ENCODE measurements at regions not wholly inside any gene's neighbourhood (a gene's known extent, or its start where the extent isn't known, plus 50 kb on each side); places are given as distances from the start of the nearest gene placed in this dataset.

GRCh38 chr12:127623362-127623761, 643.6 kb upstream of the TMEM132C start:
- Mint-ChIP-seq H3K4me3 (no peak overlapping the region), H3K36me3 (no peaks in the 10 kb centered on the region)
- no peak for DNase-seq (ENCODE audit: low spot score in 2 of 2, unreplicated experiment in 2 of 2)

GRCh38 chr12:127625176-127625771, 641.7 kb upstream of the TMEM132C start:
- H3K9me3 Mint-ChIP-seq = no peaks in the 10 kb centered on the region
- H3K27me3 Mint-ChIP-seq (ENCODE audit: low read depth) = no peaks in the 10 kb centered on the region
- H3K36me3 Mint-ChIP-seq = no peaks in the 10 kb centered on the region
- H3K4me1 Mint-ChIP-seq = peaks cover 2% of the 10 kb centered on the region
- TF ChIP-seq CTCF (IDR thresholded peaks at IDR 0.05; ENCODE audit: unreplicated experiment) = no peak
- DNase-seq (ENCODE audit: low spot score in 2 of 2, unreplicated experiment in 2 of 2) = no peak
- no peak overlapping the region for H3K4me3 Mint-ChIP-seq
- H3K27ac Mint-ChIP-seq = no peak overlapping the region

More at GRCh38 chr12:127623362-127623761, 643.6 kb upstream of the TMEM132C start:
- H3K27me3 Mint-ChIP-seq (ENCODE audit: low read depth) = no peaks in the 10 kb centered on the region
- TF ChIP-seq CTCF (IDR thresholded peaks at IDR 0.05; ENCODE audit: unreplicated experiment) = no peak
- peaks cover 3% of the 10 kb centered on the region for H3K9me3 Mint-ChIP-seq
- peaks cover 1% of the 10 kb centered on the region for H3K4me1 Mint-ChIP-seq
- H3K27ac Mint-ChIP-seq = no peak overlapping the region

GRCh38 chr12:127628645-127629044, 638.3 kb upstream of the TMEM132C start:
- no peak overlapping the region for H3K27ac Mint-ChIP-seq
- no peak for DNase-seq (ENCODE audit: low spot score in 2 of 2, unreplicated experiment in 2 of 2)
- no peaks in the 10 kb centered on the region for H3K9me3 Mint-ChIP-seq
- H3K36me3 Mint-ChIP-seq = no peaks in the 10 kb centered on the region
- TF ChIP-seq CTCF (IDR thresholded peaks at IDR 0.05; ENCODE audit: unreplicated experiment) = no peak
- no peaks in the 10 kb centered on the region for H3K27me3 Mint-ChIP-seq (ENCODE audit: low read depth)
- no peak overlapping the region for H3K4me3 Mint-ChIP-seq
- peaks cover 2% of the 10 kb centered on the region for H3K4me1 Mint-ChIP-seq

- no peak for DNase-seq (ENCODE audit: low spot score in 2 of 2, unreplicated experiment in 2 of 2)
- Mint-ChIP-seq H3K4me3 (no peak overlapping the region), H3K9me3 (no peaks in the 10 kb centered on the region), H3K27me3 (ENCODE audit: low read depth) (no peaks in the 10 kb centered on the region), H3K4me1 (peaks cover 2% of the 10 kb centered on the region), H3K36me3 (no peaks in the 10 kb centered on the region), H3K27ac (no peak overlapping the region)
- TF ChIP-seq CTCF (IDR thresholded peaks at IDR 0.05; ENCODE audit: unreplicated experiment) = no peak
Measured at GRCh38 chr12:127629066-127629820, 637.7 kb upstream of the TMEM132C start.

- no peak for TF ChIP-seq CTCF (IDR thresholded peaks at IDR 0.05; ENCODE audit: unreplicated experiment)
- no peak overlapping the region for H3K4me3 Mint-ChIP-seq
- H3K27me3 Mint-ChIP-seq (ENCODE audit: low read depth) = no peaks in the 10 kb centered on the region
- DNase-seq (ENCODE audit: low spot score in 2 of 2, unreplicated experiment in 2 of 2) = no peak
- no peak overlapping the region for H3K27ac Mint-ChIP-seq
- H3K4me1 Mint-ChIP-seq = peaks cover 2% of the 10 kb centered on the region
- peaks cover 4% of the 10 kb centered on the region for H3K9me3 Mint-ChIP-seq
- H3K36me3 Mint-ChIP-seq = no peaks in the 10 kb centered on the region
Measured at GRCh38 chr12:127632461-127632860, 634.5 kb upstream of the TMEM132C start.

All from mesothelial cell of epicardium (in vitro differentiated cells).